Stimulated activated CD4-positive, alpha-beta T cell treated with anti-CD3 and anti-CD28 coated beads, TNF-alpha, amount 100 ng/mL, for 4 hours (primary cell): ENCODE measurements at regions not wholly inside any gene's neighbourhood (a gene's known extent, or its start where the extent isn't known, plus 50 kb on each side); places are given as distances from the start of the nearest gene placed in this dataset.

Source experiments
- DNase-seq, 3 experiments: peaks; one replicate each; pipeline ENCODE4 v3.0.0-alpha.2; 2020; ENCODE audit warnings: low read depth in 3 of 3

- no peak for DNase-seq
These were observed 114.8 kb upstream of the LRATD1 start for GRCh38 chr2:14517731-14518130.

GRCh38 chr2:14520385-14520945 is 112.1 kb upstream of the LRATD1 start:
- no peak for DNase-seq

GRCh38 chr2:14524041-14524802 is 108.3 kb upstream of the LRATD1 start:
- DNase-seq: no peak

- DNase-seq: no peak
These were observed 107.8 kb upstream of the LRATD1 start for GRCh38 chr2:14524803-14525080.

GRCh38 chr2:14530506-14530905 is 102.0 kb upstream of the LRATD1 start:
- DNase-seq: no peak

- DNase-seq: no peak
These were observed 99.3 kb upstream of the LRATD1 start for GRCh38 chr2:14533131-14533757.

GRCh38 chr2:14535156-14535555 is 97.4 kb upstream of the LRATD1 start:
- no peak for DNase-seq

- no peak for DNase-seq
These were observed 95.5 kb upstream of the LRATD1 start for GRCh38 chr2:14536976-14537375.

- DNase-seq: no peak
These were observed 92.5 kb upstream of the LRATD1 start for GRCh38 chr2:14540015-14540414.

GRCh38 chr2:14543284-14543683 is 89.2 kb upstream of the LRATD1 start:
- DNase-seq: no peak

- DNase-seq: no peak
These were observed 88.3 kb upstream of the LRATD1 start for GRCh38 chr2:14544247-14544646.

GRCh38 chr2:14547830-14548229 is 84.7 kb upstream of the LRATD1 start:
- DNase-seq: no peak

- DNase-seq: no peak
These were observed 81.9 kb upstream of the LRATD1 start for GRCh38 chr2:14550658-14551057.

GRCh38 chr2:14551069-14551468 is 81.4 kb upstream of the LRATD1 start:
- DNase-seq: no peak

- DNase-seq: no peak
These were observed 80.2 kb upstream of the LRATD1 start for GRCh38 chr2:14552286-14552685.

GRCh38 chr2:14552818-14553217 is 79.7 kb upstream of the LRATD1 start:
- no peak for DNase-seq

GRCh38 chr2:14554849-14555545 is 77.5 kb upstream of the LRATD1 start:
- DNase-seq: no peak

GRCh38 chr2:14557111-14557510 is 75.4 kb upstream of the LRATD1 start:
- no peak for DNase-seq

- no peak for DNase-seq
These were observed 74.6 kb upstream of the LRATD1 start for GRCh38 chr2:14557916-14558315.

- no peak for DNase-seq
These were observed 74.1 kb upstream of the LRATD1 start for GRCh38 chr2:14558335-14558919.

- DNase-seq: no peak
These were observed 71.8 kb upstream of the LRATD1 start for GRCh38 chr2:14560716-14561115.

- DNase-seq: no peak
These were observed 69.2 kb upstream of the LRATD1 start for GRCh38 chr2:14563324-14563723.

- no peak for DNase-seq
These were observed 66.9 kb upstream of the LRATD1 start for GRCh38 chr2:14565666-14566065.
